GM11168 (cell line): ENCODE measurements at regions not wholly inside any gene's neighbourhood (a gene's known extent, or its start where the extent isn't known, plus 50 kb on each side); places are given as distances from the start of the nearest gene placed in this dataset.
"Not testable (repeated sequence)": the region's sequence is repeated elsewhere in the genome, so short reads cannot be mapped to it uniquely, and the experiment has no call there.

Experiments
- in situ Hi-C: fragments of 300-500 bp; cut with MboI; formaldehyde crosslinking; loops from one replicate; pipeline ENCODE4 v1.12.0; 2022; ENCODE audit warnings: low sequenced_read_pairs; ENCODE audit not compliant: unreplicated experiment

DNA sequence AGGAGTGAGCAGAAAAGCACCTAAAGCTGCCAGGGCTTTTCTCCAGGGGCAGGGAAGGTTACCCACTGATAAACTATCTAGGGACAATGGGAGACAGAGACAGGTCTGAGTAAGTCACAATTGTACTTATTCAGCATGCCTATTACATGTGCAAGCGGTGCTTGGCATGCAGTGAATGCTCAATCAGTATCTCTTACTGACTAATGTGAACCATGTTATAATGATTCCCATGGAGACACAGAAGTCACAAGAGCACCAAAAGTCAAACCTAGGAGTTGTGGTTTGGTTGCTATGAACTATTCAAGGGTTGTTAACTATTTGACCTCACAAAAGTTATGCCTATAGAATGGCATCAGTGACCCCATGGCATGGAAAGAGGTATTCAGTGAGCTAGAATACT, 50.0 kb upstream of the RASGRP1 start:
- in situ Hi-C loops: no loop called here

GRCh38 chr15:38617831-38618230, 53.2 kb upstream of the RASGRP1 start:
- in situ Hi-C loops: no loop called here

DNA sequence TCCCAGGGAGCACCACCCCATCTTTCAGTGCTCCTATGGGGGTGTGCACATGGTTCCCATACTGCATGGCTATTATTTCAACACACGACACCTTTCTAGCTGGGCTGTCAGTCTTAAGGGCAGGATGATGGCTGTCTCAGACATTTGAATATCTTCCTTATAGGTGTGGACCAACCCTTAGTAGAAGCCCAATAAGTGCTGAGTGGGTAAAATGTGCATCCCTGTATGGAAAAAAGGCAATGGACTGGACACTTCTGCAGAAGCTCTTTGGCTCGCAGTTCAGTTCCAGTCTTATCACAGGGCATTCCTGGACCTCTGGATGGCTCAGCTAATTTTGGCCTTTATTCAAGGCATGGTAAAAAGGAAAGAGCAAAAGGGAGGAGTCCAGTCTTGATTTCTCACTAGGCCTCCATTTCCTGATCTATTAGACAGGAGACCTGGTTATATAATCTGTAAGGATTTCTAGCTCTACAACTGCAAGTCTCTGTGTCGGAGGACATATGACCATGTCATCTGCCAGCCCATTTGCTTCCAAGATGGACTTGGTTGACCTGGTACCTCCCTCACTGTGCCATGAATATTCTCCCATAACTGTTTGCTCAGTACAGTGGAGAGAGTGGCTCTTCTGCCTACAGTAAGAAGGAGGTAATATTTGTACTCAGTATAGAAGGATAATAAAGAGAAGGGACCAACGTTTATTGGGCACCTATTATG, 53.8 kb upstream of the RASGRP1 start:
- in situ Hi-C loops: no loop called here

GRCh38 chr15:38620098-38620497, 55.5 kb upstream of the RASGRP1 start:
- in situ Hi-C loops: no loop called here

GRCh38 chr15:38620851-38621594, 56.4 kb upstream of the RASGRP1 start:
- in situ Hi-C loops: no loop called here

DNA sequence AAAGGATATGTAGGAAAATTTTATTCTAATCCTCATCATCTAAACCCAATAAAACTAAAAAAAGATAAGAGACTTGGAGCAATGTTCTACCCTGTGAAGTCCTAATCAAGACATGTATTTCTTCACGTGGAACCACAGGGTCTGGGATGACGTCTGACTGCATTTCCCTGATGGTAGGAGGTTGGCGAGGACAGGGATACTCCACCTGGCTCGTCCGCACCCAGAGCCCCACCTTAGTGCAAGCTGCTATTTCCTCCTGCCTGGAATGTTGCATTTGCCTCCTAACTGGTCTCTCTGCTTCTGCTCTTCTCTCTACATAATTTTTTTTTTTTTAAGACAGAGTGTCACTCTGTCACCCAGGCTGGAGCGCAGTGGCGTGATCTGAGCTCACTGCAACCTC, 57.7 kb upstream of the RASGRP1 start:
- in situ Hi-C loops: no loop called here

- in situ Hi-C loops: no loop called here
These were observed 58.3 kb upstream of the RASGRP1 start for GRCh38 chr15:38622908-38623307.

DNA sequence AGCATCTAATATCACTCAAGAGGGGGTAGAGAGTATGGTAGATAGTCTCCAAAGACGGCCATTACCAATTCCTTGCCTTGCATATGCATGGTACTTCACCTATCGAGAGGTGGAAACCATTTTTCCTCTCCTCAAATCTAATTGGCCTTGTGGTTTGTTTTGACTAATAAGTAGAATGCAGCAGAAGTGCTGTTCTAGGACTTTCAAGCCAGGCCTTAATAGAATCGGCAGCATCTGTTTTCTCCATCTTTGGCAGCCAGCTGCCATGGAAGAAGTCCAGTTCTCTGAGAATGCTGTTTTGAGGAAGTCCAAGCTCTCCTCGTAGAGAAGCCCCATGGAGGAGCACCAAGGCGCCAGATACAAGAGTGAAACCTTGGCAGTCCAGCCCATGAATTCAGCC, 59.1 kb upstream of the RASGRP1 start:
- in situ Hi-C loops: no loop called here

- in situ Hi-C loops: no loop called here
These were observed 59.9 kb upstream of the RASGRP1 start for GRCh38 chr15:38624244-38625205.

DNA sequence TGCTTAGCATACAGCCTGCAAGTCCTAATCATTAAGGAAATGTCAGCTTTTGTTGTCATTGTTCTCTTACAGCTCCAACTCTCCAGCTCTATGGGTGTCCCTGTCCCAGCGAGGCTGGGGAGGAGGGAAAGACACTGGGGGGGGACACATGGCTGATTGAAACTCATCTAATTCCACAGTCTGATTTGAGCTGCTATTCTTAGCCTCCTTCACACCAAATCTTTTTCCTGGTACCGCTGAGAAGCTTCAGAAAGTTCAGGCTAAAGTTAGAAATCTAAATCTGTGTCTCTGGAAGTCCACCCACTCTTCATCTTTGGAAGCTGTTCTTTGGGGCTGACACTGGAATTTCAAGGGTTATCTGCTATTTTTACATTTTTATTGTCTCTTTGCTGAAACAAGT, 61.3 kb upstream of the RASGRP1 start:
- in situ Hi-C loops: no loop called here

- in situ Hi-C loops: no loop called here
These were observed 61.9 kb upstream of the RASGRP1 start for GRCh38 chr15:38626443-38627050.

- in situ Hi-C loops: no loop called here
These were observed 63.2 kb upstream of the RASGRP1 start for GRCh38 chr15:38627689-38628277.

DNA sequence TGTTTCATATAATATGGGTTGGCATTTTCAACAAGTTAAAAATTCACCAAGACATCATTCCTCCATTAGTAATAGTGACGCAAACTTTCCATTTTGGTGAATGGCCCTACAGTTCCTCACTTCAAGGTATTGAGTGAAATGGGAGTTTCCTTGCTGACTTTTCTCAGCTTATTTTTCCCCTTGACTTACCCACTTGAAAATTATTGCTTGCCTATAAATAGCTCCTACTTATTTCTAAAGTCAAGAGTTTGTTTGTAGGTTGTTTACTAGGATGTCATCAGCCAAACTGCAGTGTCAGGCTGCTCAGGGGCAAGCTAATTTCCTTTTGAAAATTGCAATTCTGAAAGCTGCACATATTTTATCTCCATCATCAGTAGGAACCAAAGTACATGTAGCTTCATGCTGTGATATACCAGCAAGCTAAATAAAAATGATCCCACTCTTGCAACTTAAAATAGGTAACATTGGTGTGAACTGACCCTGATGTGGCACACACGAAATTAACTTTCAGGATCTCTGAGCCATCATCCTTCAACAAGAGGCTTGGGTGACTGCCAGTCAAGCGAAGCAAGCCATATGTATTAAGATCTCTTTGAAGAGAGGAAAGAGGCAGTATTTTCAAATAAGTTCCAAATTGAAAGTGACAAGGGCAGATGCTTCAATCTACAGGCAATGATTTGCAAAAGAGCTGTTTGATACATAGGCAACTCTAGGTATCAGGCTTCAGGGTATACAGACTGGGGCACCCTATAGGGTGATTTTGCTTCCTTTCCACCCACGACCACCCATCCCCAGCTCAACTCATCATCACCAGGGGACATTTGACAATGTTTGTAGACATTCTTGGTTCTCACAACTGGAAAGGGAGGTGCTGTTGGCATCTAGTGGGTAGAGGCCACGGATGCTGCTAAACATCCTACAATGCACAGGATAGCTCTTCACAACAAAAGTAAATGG, 66.8 kb upstream of the RASGRP1 start:
- in situ Hi-C loops: no loop called here

DNA sequence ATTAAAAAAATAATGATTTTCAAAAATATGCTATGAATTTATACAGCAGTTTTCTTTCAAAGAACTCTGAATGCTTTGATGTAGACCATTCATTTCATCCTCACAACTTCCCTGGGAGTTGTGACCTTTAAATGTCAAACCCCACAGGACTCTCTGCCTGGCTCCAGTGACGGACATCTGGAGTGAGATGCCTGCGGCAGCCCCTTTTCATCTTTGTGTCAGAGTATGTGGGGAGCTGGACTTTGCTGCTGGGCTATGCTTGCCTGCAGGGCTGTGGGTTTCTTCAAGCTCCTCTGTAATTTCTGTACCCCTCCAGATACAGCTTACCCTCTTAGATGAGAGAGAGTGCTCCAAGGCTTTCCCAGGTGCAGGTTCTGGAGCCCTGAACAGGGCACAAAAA, 70.6 kb upstream of the RASGRP1 start:
- in situ Hi-C loops: no loop called here

DNA sequence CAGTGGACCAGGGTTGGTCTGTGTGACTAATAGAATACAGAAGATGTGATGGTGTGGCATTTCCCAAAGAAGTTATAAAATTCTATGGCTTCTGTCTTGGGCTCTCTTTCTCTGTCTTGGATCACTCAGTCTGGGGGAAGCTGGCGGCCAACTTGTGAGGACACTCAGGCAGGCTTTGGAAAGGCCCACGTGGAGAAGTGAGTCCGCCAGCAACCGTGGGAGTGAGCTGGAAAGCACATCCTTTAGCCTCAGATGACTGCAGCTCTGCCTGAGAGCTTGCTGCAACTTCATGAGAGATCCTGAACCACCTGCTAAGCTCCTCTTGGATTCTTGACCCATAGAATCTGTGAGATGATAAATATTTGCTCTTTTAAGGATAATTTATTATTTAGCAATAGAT, 72.0 kb upstream of the RASGRP1 start:
- in situ Hi-C loops: no loop called here

GRCh38 chr15:38638126-38638525, 73.5 kb upstream of the RASGRP1 start:
- in situ Hi-C loops: no loop called here

DNA sequence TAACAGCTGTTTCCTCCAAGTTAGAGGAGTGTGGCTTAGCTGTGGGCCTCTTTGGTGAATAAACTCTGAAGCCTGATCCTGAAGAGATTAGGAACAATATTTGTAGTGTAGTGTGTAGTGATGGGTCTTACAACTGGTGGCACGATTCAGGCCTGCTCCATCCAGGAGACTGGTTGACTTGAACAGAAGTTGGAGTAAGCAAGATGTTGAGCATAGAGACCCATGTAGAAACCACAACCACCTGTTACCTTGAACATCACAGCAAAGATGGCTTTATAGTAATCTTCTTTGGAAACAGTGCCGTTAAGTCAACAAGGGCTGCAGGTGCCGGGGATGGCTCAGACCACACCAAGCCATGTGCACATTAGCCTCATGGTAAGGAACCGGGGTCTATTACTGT, 74.2 kb upstream of the RASGRP1 start:
- in situ Hi-C loops: no loop called here

DNA sequence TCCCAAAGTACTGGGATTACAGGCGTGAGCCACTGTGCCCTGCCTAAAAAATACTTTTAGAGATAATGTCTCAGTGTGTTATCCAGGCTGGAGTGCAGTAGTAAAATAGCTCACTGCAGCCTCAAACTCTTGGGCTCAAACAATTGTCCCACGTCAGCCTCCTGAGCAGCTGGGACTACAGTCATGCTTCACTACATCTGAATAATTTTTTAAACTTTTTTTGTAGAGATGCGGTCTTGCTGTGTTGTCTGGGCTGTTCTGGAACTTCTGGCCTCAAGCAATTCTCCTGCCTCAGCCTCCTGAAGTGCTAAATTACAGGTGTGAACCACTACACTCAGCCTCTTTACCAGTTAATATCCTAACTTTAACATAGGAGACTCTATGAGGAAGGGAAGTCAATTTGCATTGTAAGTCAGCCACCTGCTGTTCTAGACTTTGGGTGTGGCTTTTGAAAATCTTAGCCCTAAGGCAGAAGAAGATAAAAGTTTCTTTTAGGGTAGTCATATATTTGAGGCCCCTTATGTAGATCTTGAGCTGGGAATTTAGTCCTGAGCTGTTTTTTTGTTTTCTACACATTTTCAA, 78.2 kb upstream of the RASGRP1 start:
- in situ Hi-C loops: no loop called here

- in situ Hi-C loops: not testable (repeated sequence)
These were observed 79.7 kb upstream of the RASGRP1 start for GRCh38 chr15:38644353-38644752.
